T-helper 17 cell (primary cell): ENCODE measurements at regions not wholly inside any gene's neighbourhood (a gene's known extent, or its start where the extent isn't known, plus 50 kb on each side); places are given as distances from the start of the nearest gene placed in this dataset.
A peak's percentile ranks its signal among the peaks of the same experiment; 100 is the strongest.

Experiments
- ATAC-seq: fragments of 150-1000 bp; cut with Tn5 transposase; 2 replicates; pipeline ENCODE4 v1.10.0; 2021; ENCODE audit warnings: mild to moderate bottlenecking, moderate library complexity
- DNase-seq, 3 donors: peaks; one replicate each; pipeline versions ENCODE4 v3.0.0 to v3.0.0-alpha.2; 2020 to 2021
- H3K9me3 ChIP-seq: one replicate; pipeline ENCODE4 v1.7.0; 2013; ENCODE audit warnings: low read length, mild to moderate bottlenecking; ENCODE audit not compliant: control insufficient read depth, poor library complexity, severe bottlenecking
- H3K27ac Mint-ChIP-seq: one replicate; pipeline ENCODE4 v1.8.0; 2022; ENCODE audit warnings: mild to moderate bottlenecking, moderate library complexity, mixed read lengths
- H3K27me3 Mint-ChIP-seq: one replicate; pipeline ENCODE4 v1.8.0; 2022; ENCODE audit warnings: mixed read lengths
- H3K36me3 Mint-ChIP-seq: one replicate; pipeline ENCODE4 v1.8.0; 2022; ENCODE audit warnings: low read depth, mixed read lengths
- H3K4me1 Mint-ChIP-seq: one replicate; pipeline ENCODE4 v1.8.0; 2022; ENCODE audit warnings: mild to moderate bottlenecking, mixed read lengths
- H3K4me3 Mint-ChIP-seq: one replicate; pipeline ENCODE4 v1.8.0; 2022; ENCODE audit warnings: mild to moderate bottlenecking, moderate library complexity, mixed read lengths

DNA sequence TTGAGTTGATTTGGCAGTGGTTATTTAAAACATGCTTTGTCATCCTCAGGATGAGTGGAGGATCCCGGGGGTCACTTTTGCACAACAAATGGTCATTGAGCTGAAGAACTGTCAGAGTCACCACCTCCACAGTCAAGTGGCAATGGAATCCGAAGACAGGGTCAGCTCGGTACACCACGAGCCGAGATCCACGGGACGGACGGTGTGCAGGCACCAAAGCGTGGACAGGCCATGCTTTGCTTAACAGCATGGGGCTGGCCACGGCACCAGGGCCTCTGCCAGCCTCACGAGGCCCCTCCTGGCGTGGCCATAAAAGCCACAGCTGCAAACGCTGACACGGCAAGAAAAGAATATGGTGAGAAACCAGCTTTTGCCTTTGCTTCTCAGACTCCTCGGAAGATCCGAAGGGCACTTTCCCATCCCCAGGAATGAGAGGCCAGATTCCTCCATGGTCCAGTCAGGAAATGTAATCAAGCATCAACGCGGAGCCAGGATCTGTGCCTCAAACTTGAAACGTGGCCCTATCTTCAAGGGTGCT is 152.2 kb upstream of the DIO3 start:
- DNase-seq (no peak), ATAC-seq (no peak)
- H3K9me3 ChIP-seq, result no peaks in the 10 kb centered on the region
- H3K4me1 Mint-ChIP-seq, result peaks cover 5% of the 10 kb centered on the region
- H3K4me3 Mint-ChIP-seq, result no peak overlapping the region
- no peaks in the 10 kb centered on the region for H3K36me3 Mint-ChIP-seq
- H3K27me3 Mint-ChIP-seq, result peaks cover 77% of the 10 kb centered on the region
- no peak overlapping the region for H3K27ac Mint-ChIP-seq

- H3K9me3 ChIP-seq, result no peaks in the 10 kb centered on the region
- DNase-seq (no peak), ATAC-seq (no peak)
- H3K4me1 Mint-ChIP-seq, result peaks cover 5% of the 10 kb centered on the region
- H3K27ac Mint-ChIP-seq, result no peak overlapping the region
- peaks cover 80% of the 10 kb centered on the region for H3K27me3 Mint-ChIP-seq
- no peaks in the 10 kb centered on the region for H3K36me3 Mint-ChIP-seq
- H3K4me3 Mint-ChIP-seq, result no peak overlapping the region
Observed at GRCh38 chr14:101410126-101410525, 151.2 kb upstream of the DIO3 start.

GRCh38 chr14:101411151-101411550 is 150.1 kb upstream of the DIO3 start:
- no peak for ATAC-seq

DNA sequence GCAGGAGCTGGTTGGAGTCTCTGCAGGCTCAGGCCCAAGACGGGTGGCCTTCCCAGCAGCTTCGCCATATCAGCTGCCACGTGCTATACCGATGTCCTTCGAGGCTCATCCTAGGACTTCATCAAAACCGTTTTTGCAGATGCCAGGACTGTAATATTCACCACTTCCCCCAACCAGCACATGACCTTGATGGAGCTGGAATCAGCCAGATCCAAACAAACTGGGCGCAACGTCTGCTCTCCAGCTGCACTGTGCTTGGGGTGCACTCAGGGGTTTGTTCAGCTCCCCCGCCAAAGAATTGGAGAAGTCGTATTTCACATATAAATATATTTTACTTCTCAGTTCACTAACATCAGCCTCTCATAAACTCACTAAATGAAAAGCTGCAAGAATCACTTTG is 149.5 kb upstream of the DIO3 start:
- no peak for ATAC-seq
- Mint-ChIP-seq H3K36me3 (no peaks in the 10 kb centered on the region), H3K27me3 (peaks cover 84% of the 10 kb centered on the region), H3K27ac (no peak overlapping the region), H3K4me1 (peaks cover 5% of the 10 kb centered on the region), H3K4me3 (no peak overlapping the region)
- H3K9me3 ChIP-seq, result no peaks in the 10 kb centered on the region
- DNase-seq, result no peak

More at GRCh38 chr14:101411151-101411550, 150.1 kb upstream of the DIO3 start:
- Mint-ChIP-seq H3K27ac (no peak overlapping the region), H3K4me1 (peaks cover 5% of the 10 kb centered on the region), H3K4me3 (no peak overlapping the region), H3K36me3 (no peaks in the 10 kb centered on the region), H3K27me3 (peaks cover 79% of the 10 kb centered on the region)
- no peaks in the 10 kb centered on the region for H3K9me3 ChIP-seq
- no peak for DNase-seq

DNA sequence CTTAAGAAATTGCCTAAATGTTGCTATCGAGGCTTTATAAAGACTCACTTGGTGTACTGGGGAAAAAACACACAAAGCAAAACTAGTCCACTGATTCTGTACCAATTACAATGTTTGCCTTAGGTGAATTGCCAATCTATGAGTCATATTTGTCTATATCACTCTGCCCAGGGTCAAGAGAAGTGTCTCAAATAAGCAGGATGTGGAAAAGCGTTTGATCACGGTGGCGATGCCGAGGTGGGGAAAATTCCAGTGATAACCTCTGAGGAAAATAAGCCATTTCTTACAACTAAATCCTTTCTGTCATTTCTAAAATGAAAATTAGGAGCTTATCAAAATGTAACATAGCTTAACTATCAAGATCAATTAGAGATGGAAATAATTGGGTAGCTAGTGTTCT is 148.6 kb upstream of the DIO3 start:
- Mint-ChIP-seq H3K36me3 (no peaks in the 10 kb centered on the region), H3K4me3 (no peak overlapping the region), H3K27ac (no peak overlapping the region), H3K4me1 (peaks cover 5% of the 10 kb centered on the region), H3K27me3 (peaks cover 82% of the 10 kb centered on the region)
- ATAC-seq (no peak), DNase-seq (no peak)
- no peaks in the 10 kb centered on the region for H3K9me3 ChIP-seq

DNA sequence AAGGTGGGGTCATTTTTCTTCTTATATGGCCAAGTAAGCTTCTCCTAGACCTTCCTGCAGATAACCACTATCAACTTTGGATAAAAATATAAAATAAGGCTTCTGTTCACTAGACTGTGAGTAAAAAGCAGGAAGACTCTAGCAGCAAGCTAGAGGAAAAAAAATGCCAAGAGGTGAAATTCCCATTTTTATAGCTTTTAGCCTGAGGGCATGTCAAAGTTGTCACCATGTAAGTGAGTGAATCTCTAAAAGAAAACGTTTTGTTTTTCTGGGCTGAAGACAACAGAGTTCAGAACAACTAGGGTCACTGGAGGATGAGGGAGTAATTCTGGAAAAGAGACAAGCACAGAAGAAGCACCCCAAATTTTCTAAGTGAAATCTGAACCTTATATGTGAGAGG is 143.9 kb upstream of the DIO3 start:
- Mint-ChIP-seq H3K36me3 (no peaks in the 10 kb centered on the region), H3K27ac (no peak overlapping the region), H3K4me3 (no peak overlapping the region), H3K27me3 (peaks cover 62% of the 10 kb centered on the region), H3K4me1 (no peaks in the 10 kb centered on the region)
- ATAC-seq (no peak), DNase-seq (no peak)
- H3K9me3 ChIP-seq, result no peaks in the 10 kb centered on the region

- DNase-seq (no peak), ATAC-seq (no peak)
- no peaks in the 10 kb centered on the region for H3K36me3 Mint-ChIP-seq
- H3K27me3 Mint-ChIP-seq, result peaks cover 51% of the 10 kb centered on the region
- H3K9me3 ChIP-seq, result no peaks in the 10 kb centered on the region
- H3K4me3 Mint-ChIP-seq, result no peak overlapping the region
- no peaks in the 10 kb centered on the region for H3K4me1 Mint-ChIP-seq
- H3K27ac Mint-ChIP-seq, result peak overlapping the region; percentile 14
Observed at GRCh38 chr14:101418601-101419000, 142.7 kb upstream of the DIO3 start.

DNA sequence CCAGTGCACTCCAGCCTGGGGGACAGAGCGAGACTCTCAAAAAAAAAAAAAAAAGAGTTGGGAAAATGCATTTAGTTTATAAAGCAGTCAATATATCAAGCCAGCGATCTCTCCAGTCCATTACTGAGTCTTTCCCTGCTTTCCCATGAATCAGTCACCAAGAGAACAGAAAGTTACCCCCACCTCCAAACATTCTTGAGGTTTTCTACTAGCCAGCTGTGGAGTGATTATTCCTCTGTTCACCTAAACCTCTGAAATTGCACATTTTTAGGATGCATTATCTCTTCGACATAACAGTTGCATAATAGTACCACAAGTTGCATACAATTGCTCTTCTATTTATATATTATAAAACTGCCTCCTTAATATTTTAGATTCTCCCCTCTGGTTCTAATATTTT is 134.8 kb upstream of the DIO3 start:
- peaks cover 2% of the 10 kb centered on the region for H3K4me1 Mint-ChIP-seq
- no peak overlapping the region for H3K27ac Mint-ChIP-seq
- ATAC-seq (no peak), DNase-seq (no peak)
- peaks cover 5% of the 10 kb centered on the region for H3K9me3 ChIP-seq
- H3K36me3 Mint-ChIP-seq, result no peaks in the 10 kb centered on the region
- peaks cover 12% of the 10 kb centered on the region for H3K27me3 Mint-ChIP-seq
- H3K4me3 Mint-ChIP-seq, result no peak overlapping the region

GRCh38 chr14:101428409-101428808 is 132.9 kb upstream of the DIO3 start:
- peaks cover 5% of the 10 kb centered on the region for H3K9me3 ChIP-seq
- Mint-ChIP-seq H3K36me3 (no peaks in the 10 kb centered on the region), H3K27me3 (peaks cover 24% of the 10 kb centered on the region), H3K4me3 (no peak overlapping the region), H3K4me1 (peaks cover 2% of the 10 kb centered on the region), H3K27ac (no peak overlapping the region)
- DNase-seq (no peak), ATAC-seq (no peak)

DNA sequence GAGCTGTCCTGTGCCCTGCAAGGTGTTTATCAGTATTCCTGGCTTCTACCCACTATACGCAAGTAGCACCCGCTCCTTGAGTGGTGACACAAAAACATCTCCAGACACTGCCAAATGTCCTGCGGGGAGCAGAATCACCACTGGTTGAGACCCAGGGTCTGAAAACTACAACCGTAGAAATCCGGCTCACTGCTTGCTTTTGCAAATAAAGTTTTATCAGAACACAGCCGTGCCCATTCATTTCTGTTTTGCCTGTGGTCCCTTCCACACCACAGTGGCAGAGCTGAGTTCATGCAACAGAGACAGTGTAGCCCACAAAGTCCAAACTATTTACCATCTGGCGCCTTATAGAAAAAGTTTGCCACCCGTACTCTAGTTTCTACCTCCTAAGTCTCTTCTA is 125.7 kb upstream of the DIO3 start:
- Mint-ChIP-seq H3K27me3 (peaks cover 36% of the 10 kb centered on the region), H3K4me1 (peaks cover 2% of the 10 kb centered on the region), H3K4me3 (no peak overlapping the region), H3K36me3 (peaks cover 3% of the 10 kb centered on the region), H3K27ac (no peak overlapping the region)
- DNase-seq, result no peak
- no peaks in the 10 kb centered on the region for H3K9me3 ChIP-seq
- no peak for ATAC-seq

GRCh38 chr14:101439023-101439422 is 122.3 kb upstream of the DIO3 start:
- Mint-ChIP-seq H3K36me3 (peaks cover 3% of the 10 kb centered on the region), H3K4me3 (no peak overlapping the region), H3K4me1 (peaks cover 20% of the 10 kb centered on the region), H3K27ac (no peak overlapping the region), H3K27me3 (peaks cover 34% of the 10 kb centered on the region)
- no peak for ATAC-seq
- no peaks in the 10 kb centered on the region for H3K9me3 ChIP-seq
- DNase-seq, result no peak

DNA sequence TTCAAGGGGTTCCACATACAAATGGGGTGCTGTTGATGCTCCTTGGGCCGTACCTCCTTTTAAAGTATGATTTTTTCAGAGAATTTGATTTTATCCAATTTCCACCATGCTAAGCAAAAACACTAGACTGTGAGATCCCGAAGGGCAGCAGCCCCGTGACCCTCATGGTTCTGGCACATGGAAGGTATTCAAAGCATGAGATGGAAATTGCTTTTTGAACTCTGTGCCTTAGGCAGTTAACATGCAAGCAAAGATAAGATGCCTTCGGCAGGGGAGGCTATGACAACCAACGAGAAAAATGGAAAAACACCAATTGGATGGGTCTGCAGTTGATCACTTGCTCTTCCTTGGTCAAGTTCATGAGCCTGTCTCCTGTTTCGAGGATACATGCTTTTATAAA is 120.8 kb upstream of the DIO3 start:
- Mint-ChIP-seq H3K27me3 (peaks cover 43% of the 10 kb centered on the region), H3K36me3 (peaks cover 3% of the 10 kb centered on the region), H3K27ac (no peak overlapping the region), H3K4me1 (peaks cover 24% of the 10 kb centered on the region), H3K4me3 (peak overlapping the region; percentile 28)
- no peak for DNase-seq
- ATAC-seq, result no peak
- H3K9me3 ChIP-seq, result no peaks in the 10 kb centered on the region

- Mint-ChIP-seq H3K27me3 (peaks cover 39% of the 10 kb centered on the region), H3K4me3 (no peak overlapping the region), H3K36me3 (no peaks in the 10 kb centered on the region), H3K27ac (no peak overlapping the region), H3K4me1 (peaks cover 26% of the 10 kb centered on the region)
- ATAC-seq (no peak), DNase-seq (no peak)
- no peaks in the 10 kb centered on the region for H3K9me3 ChIP-seq
Observed at GRCh38 chr14:101441710-101442109, 119.6 kb upstream of the DIO3 start.

DNA sequence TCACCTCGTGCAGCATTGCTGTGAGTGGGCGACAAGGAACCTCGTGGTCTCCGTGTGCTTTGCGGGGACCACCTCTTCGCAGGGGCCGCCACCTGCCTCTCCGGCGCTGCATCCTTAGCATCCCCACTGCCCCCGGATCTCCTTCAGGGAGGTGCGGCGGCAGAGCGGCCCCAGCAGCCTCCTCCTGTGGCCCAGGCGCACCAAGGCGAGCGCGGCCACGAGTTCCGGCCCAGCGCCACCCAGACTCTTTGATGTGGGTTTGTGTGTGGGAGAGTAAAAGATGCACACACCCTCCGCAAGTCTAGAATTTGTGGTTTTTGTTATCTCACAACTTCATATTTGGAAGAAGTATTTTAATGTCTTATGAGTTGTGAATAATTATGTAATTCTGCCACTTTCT is 118.8 kb upstream of the DIO3 start:
- Mint-ChIP-seq H3K36me3 (no peaks in the 10 kb centered on the region), H3K27me3 (peaks cover 40% of the 10 kb centered on the region), H3K27ac (peak overlapping the region; percentile 14), H3K4me3 (peak overlapping the region; percentile 84), H3K4me1 (peaks cover 26% of the 10 kb centered on the region)
- DNase-seq, result peak in 2 of 3 donors; percentile 39 to 46
- ATAC-seq, result peak; percentile 98
- H3K9me3 ChIP-seq, result no peaks in the 10 kb centered on the region
